Cardiac muscle cell (in vitro differentiated cells and primary cell): ENCODE measurements at regions not wholly inside any gene's neighbourhood (a gene's known extent, or its start where the extent isn't known, plus 50 kb on each side); places are given as distances from the start of the nearest gene placed in this dataset.

Experiments
- DNase-seq, 2 donors: peaks; one replicate each; pipeline versions ENCODE4 v3.0.0 to v3.0.0-alpha.2; 2010 to 2017; ENCODE audit warnings: low read depth in 1 of 2, low spot score in 1 of 2
- H3K27ac ChIP-seq: fragments of 200-600 bp; sonication (generic); 2 replicates; pipeline ENCODE4 v1.5.1; 2016
- H3K27me3 ChIP-seq: fragments of 200-600 bp; sonication (generic); 2 replicates; pipeline ENCODE4 v1.6.0; 2016; ENCODE audit warnings: control low read depth
- H3K36me3 ChIP-seq: fragments of 200-600 bp; sonication (generic); 2 replicates; pipeline ENCODE4 v1.5.1; 2016; ENCODE audit warnings: control low read depth
- H3K4me1 ChIP-seq: fragments of 200-600 bp; sonication (generic); 2 replicates; pipeline ENCODE4 v1.8.1; 2017; ENCODE audit warnings: low read depth, mild to moderate bottlenecking, mixed run types
- H3K4me3 ChIP-seq: fragments of 200-600 bp; sonication (generic); 2 replicates; pipeline ENCODE4 v1.5.1; 2016; ENCODE audit warnings: mild to moderate bottlenecking
- H3K9me3 ChIP-seq: fragments of 200-600 bp; sonication (generic); 2 replicates; pipeline ENCODE4 v1.5.1; 2017; ENCODE audit warnings: low read depth, mild to moderate bottlenecking, control low read depth
- TF ChIP-seq, protein P1 (sequence below): IDR thresholded peaks from 2 replicates; pipeline ENCODE4 v1.5.1; 2012; ENCODE audit warnings: low read depth, mild to moderate bottlenecking, low read length

GRCh38 chr9:103755441-103755840 lies 338.7 kb upstream of the SMC2 start:
- Histone ChIP-seq H3K27me3 (no peaks in the 10 kb centered on the region), H3K9me3 (no peaks in the 10 kb centered on the region), H3K4me1 (no peaks in the 10 kb centered on the region), H3K4me3 (no peak overlapping the region), H3K27ac (no peak overlapping the region), H3K36me3 (no peaks in the 10 kb centered on the region)
- TF ChIP-seq, protein P1, sequence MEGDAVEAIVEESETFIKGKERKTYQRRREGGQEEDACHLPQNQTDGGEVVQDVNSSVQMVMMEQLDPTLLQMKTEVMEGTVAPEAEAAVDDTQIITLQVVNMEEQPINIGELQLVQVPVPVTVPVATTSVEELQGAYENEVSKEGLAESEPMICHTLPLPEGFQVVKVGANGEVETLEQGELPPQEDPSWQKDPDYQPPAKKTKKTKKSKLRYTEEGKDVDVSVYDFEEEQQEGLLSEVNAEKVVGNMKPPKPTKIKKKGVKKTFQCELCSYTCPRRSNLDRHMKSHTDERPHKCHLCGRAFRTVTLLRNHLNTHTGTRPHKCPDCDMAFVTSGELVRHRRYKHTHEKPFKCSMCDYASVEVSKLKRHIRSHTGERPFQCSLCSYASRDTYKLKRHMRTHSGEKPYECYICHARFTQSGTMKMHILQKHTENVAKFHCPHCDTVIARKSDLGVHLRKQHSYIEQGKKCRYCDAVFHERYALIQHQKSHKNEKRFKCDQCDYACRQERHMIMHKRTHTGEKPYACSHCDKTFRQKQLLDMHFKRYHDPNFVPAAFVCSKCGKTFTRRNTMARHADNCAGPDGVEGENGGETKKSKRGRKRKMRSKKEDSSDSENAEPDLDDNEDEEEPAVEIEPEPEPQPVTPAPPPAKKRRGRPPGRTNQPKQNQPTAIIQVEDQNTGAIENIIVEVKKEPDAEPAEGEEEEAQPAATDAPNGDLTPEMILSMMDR = no peak
- no peak for DNase-seq

DNA sequence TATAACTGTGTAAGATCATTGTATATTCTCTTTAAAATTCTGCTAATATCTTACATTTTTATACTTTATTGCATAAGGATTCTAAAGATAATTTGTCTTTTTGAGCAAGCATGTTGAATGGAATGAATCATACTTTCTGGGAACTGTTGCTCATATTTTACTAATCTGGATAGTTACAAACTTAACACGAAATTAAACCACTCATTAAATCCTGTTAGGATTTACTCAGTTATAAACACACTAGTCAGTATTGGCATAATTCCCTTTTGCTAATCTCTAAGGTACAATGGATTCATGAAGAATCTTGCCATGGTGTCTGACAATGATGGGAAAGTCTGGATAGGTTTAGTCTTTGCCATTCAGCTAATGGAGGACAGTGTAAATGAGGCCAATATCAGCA lies 338.1 kb upstream of the SMC2 start:
- H3K9me3 ChIP-seq = no peaks in the 10 kb centered on the region
- no peaks in the 10 kb centered on the region for H3K27me3 ChIP-seq
- no peak overlapping the region for H3K4me3 ChIP-seq
- H3K27ac ChIP-seq = no peak overlapping the region
- no peaks in the 10 kb centered on the region for H3K36me3 ChIP-seq
- peak in 1 of 2 donors; percentile 13 for DNase-seq
- H3K4me1 ChIP-seq = no peaks in the 10 kb centered on the region
- TF ChIP-seq, protein P1 = no peak

DNA sequence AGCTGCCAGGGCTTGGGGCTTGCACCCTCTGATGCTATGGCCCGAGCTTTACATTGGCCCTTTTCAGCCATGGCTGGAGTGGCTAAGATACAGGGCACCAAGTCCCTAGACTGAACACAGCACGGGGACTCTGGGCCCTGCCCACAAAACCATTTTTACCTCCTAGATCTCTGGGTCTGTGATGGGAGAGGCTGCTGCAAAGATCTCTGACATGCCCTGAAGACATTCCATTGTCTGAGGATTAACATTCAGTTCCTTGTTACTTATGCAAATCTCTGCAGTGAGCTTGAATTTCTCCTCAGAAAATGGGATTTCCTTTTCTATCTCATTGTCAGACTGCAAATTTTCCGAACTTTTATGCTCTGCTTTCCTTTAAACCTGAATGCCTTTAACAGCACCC lies 337.0 kb upstream of the SMC2 start:
- no peak for DNase-seq
- Histone ChIP-seq H3K27ac (no peak overlapping the region), H3K4me3 (no peak overlapping the region), H3K9me3 (no peaks in the 10 kb centered on the region), H3K36me3 (no peaks in the 10 kb centered on the region), H3K4me1 (no peaks in the 10 kb centered on the region), H3K27me3 (no peaks in the 10 kb centered on the region)
- TF ChIP-seq, protein P1 = no peak

GRCh38 chr9:103761466-103761865 lies 332.6 kb upstream of the SMC2 start:
- Histone ChIP-seq H3K4me1 (no peaks in the 10 kb centered on the region), H3K4me3 (no peak overlapping the region), H3K27ac (no peak overlapping the region), H3K36me3 (no peaks in the 10 kb centered on the region), H3K9me3 (no peaks in the 10 kb centered on the region), H3K27me3 (no peaks in the 10 kb centered on the region)
- TF ChIP-seq, protein P1 = no peak
- DNase-seq = no peak

GRCh38 chr9:103789686-103790085 lies 304.4 kb upstream of the SMC2 start:
- no peaks in the 10 kb centered on the region for H3K27me3 ChIP-seq
- no peaks in the 10 kb centered on the region for H3K4me1 ChIP-seq
- no peaks in the 10 kb centered on the region for H3K36me3 ChIP-seq
- H3K9me3 ChIP-seq = no peaks in the 10 kb centered on the region
- peak; percentile 1 to 7 for DNase-seq
- H3K4me3 ChIP-seq = no peak overlapping the region
- H3K27ac ChIP-seq = no peak overlapping the region
- TF ChIP-seq, protein P1 = peak; percentile 22

DNA sequence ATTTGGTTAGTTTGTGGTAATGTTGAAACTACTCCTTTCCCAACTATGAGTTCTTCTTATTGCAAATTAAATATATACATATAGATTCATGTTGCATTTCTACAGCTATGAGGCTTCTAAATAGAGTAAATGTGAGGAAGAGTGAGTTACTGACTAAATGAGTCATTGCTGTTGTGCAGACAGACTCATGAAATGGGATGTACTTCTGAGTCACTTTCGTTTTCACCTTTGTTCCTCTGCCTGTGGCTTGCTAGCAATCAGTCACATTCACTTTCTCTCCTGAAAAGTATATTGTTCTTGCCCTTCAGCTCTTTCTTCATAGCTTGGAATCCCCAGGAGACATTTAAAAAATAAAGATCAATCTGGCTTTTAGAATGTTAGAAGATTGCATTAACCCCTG lies 295.5 kb upstream of the SMC2 start:
- H3K4me1 ChIP-seq = no peaks in the 10 kb centered on the region
- H3K9me3 ChIP-seq = no peaks in the 10 kb centered on the region
- H3K27me3 ChIP-seq = no peaks in the 10 kb centered on the region
- TF ChIP-seq, protein P1 = no peak
- peak in 1 of 2 donors; percentile 50 for DNase-seq
- no peak overlapping the region for H3K4me3 ChIP-seq
- H3K27ac ChIP-seq = no peak overlapping the region
- H3K36me3 ChIP-seq = no peaks in the 10 kb centered on the region
